Prostate gland (tissue), 2 donors: ENCODE measurements at regions not wholly inside any gene's neighbourhood (a gene's known extent, or its start where the extent isn't known, plus 50 kb on each side); places are given as distances from the start of the nearest gene placed in this dataset.

Source experiments
- CTCF ChIP-seq, 4 experiments: fragments of 200-600 bp in 2 of 4; fragments of 450-650 bp in 2 of 4; sonication (generic) in 2 of 4; IDR thresholded peaks; 1 replicate in 3 of 4; 2 replicates in 1 of 4; pipeline ENCODE4 v1.5.1; 2016 to 2019; ENCODE audit warnings: antibody characterized with exemption in 4 of 4, mild to moderate bottlenecking in 2 of 4, moderate library complexity in 2 of 4
- POLR2AphosphoS5 ChIP-seq: sonication (generic); formaldehyde crosslinking; IDR thresholded peaks from one replicate; pipeline ENCODE4 v1.6.1; 2017; ENCODE audit warnings: antibody characterized with exemption

GRCh38 chr10:2150288-2150687 lies 413.0 kb upstream of the ADARB2 start:
- TF ChIP-seq POLR2AphosphoS5 (no peak), CTCF (IDR thresholded peaks at IDR 0.05) (no peak)
